ENCODE measurements at regions not wholly inside any gene's neighbourhood (a gene's known extent, or its start where the extent isn't known, plus 50 kb on each side); places are given as distances from the start of the nearest gene placed in this dataset.

DNA sequence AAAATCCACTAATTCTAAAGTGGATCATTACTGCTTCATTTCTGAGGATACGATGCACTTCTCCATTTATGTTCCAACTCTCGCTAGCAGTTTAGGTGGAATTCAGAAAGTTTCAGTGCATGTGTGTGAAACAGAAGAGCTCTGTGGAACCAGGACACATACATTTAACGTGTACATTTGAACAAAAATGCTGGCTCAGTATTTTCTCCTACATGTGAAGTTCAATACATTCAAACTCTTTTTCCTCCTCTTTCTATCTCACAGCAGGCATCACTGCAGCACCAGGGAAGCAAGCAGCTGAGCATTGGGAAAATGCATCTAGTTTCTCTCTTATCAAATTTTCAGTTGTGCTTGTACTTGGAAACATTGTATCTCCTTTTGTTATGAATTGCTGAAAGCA is 169.4 kb upstream of the CNTN1 start (continued):
- TF ChIP-seq NKRF (conservative IDR thresholded peaks at IDR 0.05) (no peak), POU2F2 (IDR thresholded peaks at IDR 0.05; ENCODE audit: borderline replicate concordance, low read depth, low read length) (no peak)

GRCh38 chr12:40525054-40525453 is 167.2 kb upstream of the CNTN1 start:
- TF ChIP-seq YY1 (IDR thresholded peaks at IDR 0.05; ENCODE audit: low read depth, low read length) = no peak
- peak; percentile 30; the same call in 1 of the 2 replicates for TF ChIP-seq SPI1 (IDR thresholded peaks at IDR 0.05; ENCODE audit: borderline replicate concordance, insufficient read depth, low read depth, low read length)
- in situ Hi-C loops (cut with MboI) = no loop called here
- no peak for FAIRE-seq
- no peak overlapping the region for H2AFZ ChIP-seq (ENCODE audit: control insufficient read depth, low read depth, low read length)
- no peak overlapping the region for H3K4me3 ChIP-seq
- ChIA-PET SMC1A (ENCODE audit: uncharacterized antibody, unreplicated experiment) (interaction anchor here (1.1 to 1.3 kb wide), 2 partner anchors 10 to 44 kb away, joined by 3 read pairs; no protein-coding TSS in a partner anchor), CTCF (no interaction called here), POLR2A (no interaction called here), RAD21 (ENCODE audit: unreplicated experiment) (no interaction called here)
- no TSS peak for BruUV-seq (replicated peaks)
- H3K9me3 ChIP-seq (replicated peaks; ENCODE audit: control insufficient read depth, insufficient read depth, low read length) = no peaks in the 10 kb centered on the region
- intact Hi-C loops (cut with micrococcal nuclease; ENCODE audit: unreplicated experiment) = no loop called here
- no peak for ATAC-seq
- no peaks in the 10 kb centered on the region for H4K20me1 ChIP-seq (ENCODE audit: control insufficient read depth, insufficient read depth)
- no peak for DNase-seq (ENCODE audit: low read depth, low spot score)
- no peak overlapping the region for H3K9ac ChIP-seq (ENCODE audit: control insufficient read depth, insufficient read depth, low read length)
- H3K36me3 ChIP-seq (ENCODE audit: control insufficient read depth in 2 of 2, insufficient read depth in 2 of 2, low read length in 1 of 2) = no peaks in the 10 kb centered on the region
- H3K4me2 ChIP-seq (ENCODE audit: control insufficient read depth, insufficient read depth) = no peak overlapping the region
- H3K4me1 ChIP-seq (ENCODE audit: control insufficient read depth, insufficient read depth, low read length) = no peaks in the 10 kb centered on the region
- WGBS (ENCODE audit: insufficient coverage, insufficient replicate concordance, low lambda C conversion rate, missing lambda C conversion rate) = 53% methylated on average over 3 of the region's 3 CpGs
- no peaks in the 10 kb centered on the region for H3K79me2 ChIP-seq (ENCODE audit: control insufficient read depth, insufficient read depth, low read length)
- no peaks in the 10 kb centered on the region for H3K27me3 ChIP-seq (replicated peaks in 1 of 2; ENCODE audit: control insufficient read depth in 2 of 2, insufficient read depth in 2 of 2, low read length in 1 of 2)
- H3K27ac ChIP-seq (ENCODE audit: control insufficient read depth, insufficient read depth) = no peak overlapping the region

All from GM12878 (cell line).